ENCODE measurements at regions not wholly inside any gene's neighbourhood (a gene's known extent, or its start where the extent isn't known, plus 50 kb on each side); places are given as distances from the start of the nearest gene placed in this dataset.

DNA sequence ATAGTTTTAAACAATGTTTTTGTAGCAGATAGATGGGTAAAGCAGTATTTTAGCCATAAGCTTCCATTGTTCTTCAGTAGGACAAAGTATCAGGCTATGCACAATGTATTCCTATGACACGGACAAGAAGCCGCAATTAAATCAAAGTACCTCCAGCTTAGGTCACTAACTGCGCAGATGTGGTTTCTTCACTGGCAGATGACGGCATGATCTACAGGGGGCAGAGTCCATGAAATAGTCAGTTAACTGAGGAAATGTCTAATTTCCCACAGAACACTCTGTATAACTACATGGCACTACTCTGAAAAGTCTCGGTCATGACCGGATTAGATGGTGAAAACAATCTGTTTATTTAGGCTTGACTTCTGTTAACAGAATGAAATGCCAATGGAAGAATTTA lies 120.7 kb upstream of the TRPM3 start:
- Histone ChIP-seq H3K79me2 (ENCODE audit: insufficient read depth, low read length) (no peaks in the 10 kb centered on the region), H3F3A (ENCODE audit: insufficient read depth, low read length) (no peaks in the 10 kb centered on the region), H3K9me3 (ENCODE audit: low read length) (no peaks in the 10 kb centered on the region), H4K20me1 (ENCODE audit: insufficient read depth, low read length) (no peaks in the 10 kb centered on the region), H3K4me3 (ENCODE audit: low read depth, low read length, poor library complexity, severe bottlenecking) (no peak overlapping the region), H3K9ac (ENCODE audit: low read length) (no peak overlapping the region), H3K27me3 (ENCODE audit: insufficient read depth, low read length) (no peaks in the 10 kb centered on the region), H3K4me2 (ENCODE audit: low read length) (no peak overlapping the region), H3K36me3 (ENCODE audit: insufficient read depth, low read length) (no peaks in the 10 kb centered on the region), H3K4me1 (ENCODE audit: insufficient read depth, low read length, severe bottlenecking) (no peaks in the 10 kb centered on the region), H2AFZ (ENCODE audit: low read length) (no peak overlapping the region), H3K9me2 (ENCODE audit: low read depth, low read length) (no peaks in the 10 kb centered on the region), H3K27ac (ENCODE audit: low read depth, low read length, poor library complexity, severe bottlenecking) (no peak overlapping the region)
- TF ChIP-seq EZH2 (IDR thresholded peaks at IDR 0.05; ENCODE audit: borderline replicate concordance, low read length) (no peak), CTCF (IDR thresholded peaks at IDR 0.05; ENCODE audit: low read length) (no peak)

- no peaks in the 10 kb centered on the region for H3K36me3 ChIP-seq (ENCODE audit: insufficient read depth, low read length)
- H3K9me2 ChIP-seq (ENCODE audit: low read depth, low read length) = no peaks in the 10 kb centered on the region
- H3K4me3 ChIP-seq (ENCODE audit: low read depth, low read length, poor library complexity, severe bottlenecking) = no peak overlapping the region
- no peak for TF ChIP-seq CTCF (IDR thresholded peaks at IDR 0.05; ENCODE audit: low read length)
- H3K79me2 ChIP-seq (ENCODE audit: insufficient read depth, low read length) = no peaks in the 10 kb centered on the region
- no peaks in the 10 kb centered on the region for H4K20me1 ChIP-seq (ENCODE audit: insufficient read depth, low read length)
- no peak overlapping the region for H2AFZ ChIP-seq (ENCODE audit: low read length)
- no peaks in the 10 kb centered on the region for H3K4me1 ChIP-seq (ENCODE audit: insufficient read depth, low read length, severe bottlenecking)
- H3F3A ChIP-seq (ENCODE audit: insufficient read depth, low read length) = no peaks in the 10 kb centered on the region
- no peak overlapping the region for H3K27ac ChIP-seq (ENCODE audit: low read depth, low read length, poor library complexity, severe bottlenecking)
- H3K4me2 ChIP-seq (ENCODE audit: low read length) = no peak overlapping the region
- H3K9ac ChIP-seq (ENCODE audit: low read length) = no peak overlapping the region
- no peaks in the 10 kb centered on the region for H3K27me3 ChIP-seq (ENCODE audit: insufficient read depth, low read length)
- no peaks in the 10 kb centered on the region for H3K9me3 ChIP-seq (ENCODE audit: low read length)
These were observed 115.6 kb upstream of the TRPM3 start for GRCh38 chr9:71237051-71237450.

- Histone ChIP-seq H3K9me3 (ENCODE audit: low read length) (no peaks in the 10 kb centered on the region), H3K79me2 (ENCODE audit: insufficient read depth, low read length) (no peaks in the 10 kb centered on the region), H3K9ac (ENCODE audit: low read length) (no peak overlapping the region), H3K4me3 (ENCODE audit: low read depth, low read length, poor library complexity, severe bottlenecking) (no peak overlapping the region), H3F3A (ENCODE audit: insufficient read depth, low read length) (no peaks in the 10 kb centered on the region), H3K36me3 (ENCODE audit: insufficient read depth, low read length) (no peaks in the 10 kb centered on the region), H3K4me2 (ENCODE audit: low read length) (no peak overlapping the region), H3K27ac (ENCODE audit: low read depth, low read length, poor library complexity, severe bottlenecking) (no peak overlapping the region), H2AFZ (ENCODE audit: low read length) (no peak overlapping the region), H3K4me1 (ENCODE audit: insufficient read depth, low read length, severe bottlenecking) (no peaks in the 10 kb centered on the region), H4K20me1 (ENCODE audit: insufficient read depth, low read length) (no peaks in the 10 kb centered on the region), H3K9me2 (ENCODE audit: low read depth, low read length) (no peaks in the 10 kb centered on the region), H3K27me3 (ENCODE audit: insufficient read depth, low read length) (no peaks in the 10 kb centered on the region)
- TF ChIP-seq EZH2 (IDR thresholded peaks at IDR 0.05; ENCODE audit: borderline replicate concordance, low read length) (no peak), CTCF (IDR thresholded peaks at IDR 0.05; ENCODE audit: low read length) (no peak)
These were observed 112.2 kb upstream of the TRPM3 start for GRCh38 chr9:71233646-71234045.
